HG03039 (cell line): ENCODE measurements at regions not wholly inside any gene's neighbourhood (a gene's known extent, or its start where the extent isn't known, plus 50 kb on each side); places are given as distances from the start of the nearest gene placed in this dataset.

Experiments
- ATAC-seq: cut with Tn5 transposase; IDR thresholded peaks from one replicate; pipeline ENCODE4 v1.9.1; 2021; ENCODE audit warnings: mild to moderate bottlenecking, moderate library complexity; ENCODE audit not compliant: unreplicated experiment

GRCh38 chr2:7281231-7282201, 364.3 kb downstream of the RNF144A start:
- ATAC-seq, result no peak

- no peak for ATAC-seq
Observed at GRCh38 chr2:7286120-7286519, 368.9 kb downstream of the RNF144A start.

GRCh38 chr2:7288484-7288883, 371.3 kb downstream of the RNF144A start:
- ATAC-seq, result no peak

- ATAC-seq, result no peak
Observed at GRCh38 chr2:7289697-7290096, 372.5 kb downstream of the RNF144A start.

- no peak for ATAC-seq
Observed at GRCh38 chr2:7292154-7292691, 375.0 kb downstream of the RNF144A start.

- no peak for ATAC-seq
Observed at GRCh38 chr2:7309582-7309981, 392.4 kb downstream of the RNF144A start.

- no peak for ATAC-seq
Observed at GRCh38 chr2:7324706-7325105, 407.5 kb downstream of the RNF144A start.

GRCh38 chr2:7325186-7325585, 408.0 kb downstream of the RNF144A start:
- ATAC-seq, result no peak

- ATAC-seq, result no peak
Observed at GRCh38 chr2:7329465-7329864, 412.3 kb downstream of the RNF144A start.

GRCh38 chr2:7333189-7333765, 416.1 kb downstream of the RNF144A start:
- ATAC-seq, result no peak

GRCh38 chr2:7333960-7334493, 416.8 kb downstream of the RNF144A start:
- no peak for ATAC-seq

GRCh38 chr2:7338961-7339360, 421.7 kb downstream of the RNF144A start:
- no peak for ATAC-seq

GRCh38 chr2:7346336-7346735, 429.1 kb downstream of the RNF144A start:
- no peak for ATAC-seq

- no peak for ATAC-seq
Observed at GRCh38 chr2:7348761-7349160, 431.5 kb downstream of the RNF144A start.

- ATAC-seq, result no peak
Observed at GRCh38 chr2:7352191-7352590, 435.0 kb downstream of the RNF144A start.

- ATAC-seq, result no peak
Observed at GRCh38 chr2:7353571-7353970, 436.4 kb downstream of the RNF144A start.

GRCh38 chr2:7355781-7356180, 438.6 kb downstream of the RNF144A start:
- no peak for ATAC-seq

GRCh38 chr2:7356909-7357584, 439.8 kb downstream of the RNF144A start:
- ATAC-seq, result no peak

GRCh38 chr2:7357993-7358392, 440.8 kb downstream of the RNF144A start:
- ATAC-seq, result no peak

GRCh38 chr2:7358865-7359447, 441.7 kb downstream of the RNF144A start:
- no peak for ATAC-seq

GRCh38 chr2:7363906-7364305, 446.7 kb downstream of the RNF144A start:
- no peak for ATAC-seq
